ENCODE measurements at regions not wholly inside any gene's neighbourhood (a gene's known extent, or its start where the extent isn't known, plus 50 kb on each side); places are given as distances from the start of the nearest gene placed in this dataset.

DNA sequence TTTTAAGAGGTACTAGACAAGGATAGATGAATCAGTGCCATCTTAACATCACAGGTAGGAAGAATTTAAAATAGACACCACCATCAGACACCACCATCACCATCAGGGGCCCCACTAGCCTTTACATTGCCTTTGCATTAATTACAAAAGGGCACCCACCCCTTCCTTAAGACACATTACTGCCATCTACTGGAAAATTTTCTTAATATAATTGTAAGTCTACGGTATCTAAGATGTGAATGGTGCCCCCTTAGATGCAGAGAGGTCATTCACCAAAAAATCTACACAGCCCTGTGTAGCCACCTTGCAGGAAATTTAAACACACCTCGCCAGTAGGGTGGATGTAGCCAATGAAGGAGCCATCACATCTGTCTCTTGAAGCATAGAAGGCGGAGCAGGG lies 184.1 kb downstream of the MID1IP1 start:
- DNase-seq (ENCODE audit: low read depth): no peak
- no peak overlapping the region for H3K4me3 ChIP-seq (ENCODE audit: low read length)
- TF ChIP-seq, protein P1, sequence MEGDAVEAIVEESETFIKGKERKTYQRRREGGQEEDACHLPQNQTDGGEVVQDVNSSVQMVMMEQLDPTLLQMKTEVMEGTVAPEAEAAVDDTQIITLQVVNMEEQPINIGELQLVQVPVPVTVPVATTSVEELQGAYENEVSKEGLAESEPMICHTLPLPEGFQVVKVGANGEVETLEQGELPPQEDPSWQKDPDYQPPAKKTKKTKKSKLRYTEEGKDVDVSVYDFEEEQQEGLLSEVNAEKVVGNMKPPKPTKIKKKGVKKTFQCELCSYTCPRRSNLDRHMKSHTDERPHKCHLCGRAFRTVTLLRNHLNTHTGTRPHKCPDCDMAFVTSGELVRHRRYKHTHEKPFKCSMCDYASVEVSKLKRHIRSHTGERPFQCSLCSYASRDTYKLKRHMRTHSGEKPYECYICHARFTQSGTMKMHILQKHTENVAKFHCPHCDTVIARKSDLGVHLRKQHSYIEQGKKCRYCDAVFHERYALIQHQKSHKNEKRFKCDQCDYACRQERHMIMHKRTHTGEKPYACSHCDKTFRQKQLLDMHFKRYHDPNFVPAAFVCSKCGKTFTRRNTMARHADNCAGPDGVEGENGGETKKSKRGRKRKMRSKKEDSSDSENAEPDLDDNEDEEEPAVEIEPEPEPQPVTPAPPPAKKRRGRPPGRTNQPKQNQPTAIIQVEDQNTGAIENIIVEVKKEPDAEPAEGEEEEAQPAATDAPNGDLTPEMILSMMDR (conservative IDR thresholded peaks at IDR 0.05; ENCODE audit: low read depth, low read length): no peak

DNA sequence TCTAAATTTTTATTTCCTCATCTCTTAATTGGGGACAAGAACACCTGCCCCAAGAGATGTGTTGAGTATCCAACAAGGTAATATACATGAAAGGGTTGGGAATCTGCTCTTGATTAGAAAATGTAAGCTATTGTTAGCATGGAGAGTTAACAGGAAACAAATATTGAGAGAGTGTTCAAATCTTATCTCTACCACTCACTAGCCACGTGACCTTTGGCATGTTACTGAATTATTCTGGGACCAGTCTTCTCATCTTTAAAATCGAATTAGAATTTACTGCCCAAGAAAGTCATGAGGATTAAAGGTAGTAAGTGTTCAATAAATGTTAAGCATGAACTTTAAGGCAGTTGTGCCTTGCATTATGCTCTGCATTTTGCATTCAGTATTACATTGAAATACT lies 184.7 kb downstream of the MID1IP1 start:
- TF ChIP-seq, protein P1 (conservative IDR thresholded peaks at IDR 0.05; ENCODE audit: low read depth, low read length): no peak
- DNase-seq (ENCODE audit: low read depth): no peak
- no peak overlapping the region for H3K4me3 ChIP-seq (ENCODE audit: low read length)

DNA sequence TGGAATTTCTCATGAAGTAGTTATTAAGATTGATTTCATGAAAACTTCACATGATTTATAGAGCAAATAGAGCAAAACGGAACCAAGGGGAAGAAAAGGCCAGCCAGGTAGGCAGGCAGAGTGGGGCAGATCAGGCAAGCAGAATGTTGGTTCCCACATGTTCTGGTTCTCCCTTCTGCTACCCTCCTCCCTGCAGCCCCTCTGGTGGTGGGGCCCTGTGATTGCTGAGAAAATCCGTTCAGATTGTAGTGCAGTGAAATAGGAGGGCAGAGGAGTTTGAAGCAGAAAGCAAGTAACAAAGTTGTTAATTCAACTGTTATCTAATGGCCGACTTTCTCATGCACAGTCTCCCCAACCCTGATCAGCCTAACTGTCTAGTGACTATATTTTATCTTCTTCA lies 185.3 kb downstream of the MID1IP1 start:
- no peak overlapping the region for H3K4me3 ChIP-seq (ENCODE audit: low read length)
- TF ChIP-seq, protein P1 (conservative IDR thresholded peaks at IDR 0.05; ENCODE audit: low read depth, low read length): peak; percentile 7

DNA sequence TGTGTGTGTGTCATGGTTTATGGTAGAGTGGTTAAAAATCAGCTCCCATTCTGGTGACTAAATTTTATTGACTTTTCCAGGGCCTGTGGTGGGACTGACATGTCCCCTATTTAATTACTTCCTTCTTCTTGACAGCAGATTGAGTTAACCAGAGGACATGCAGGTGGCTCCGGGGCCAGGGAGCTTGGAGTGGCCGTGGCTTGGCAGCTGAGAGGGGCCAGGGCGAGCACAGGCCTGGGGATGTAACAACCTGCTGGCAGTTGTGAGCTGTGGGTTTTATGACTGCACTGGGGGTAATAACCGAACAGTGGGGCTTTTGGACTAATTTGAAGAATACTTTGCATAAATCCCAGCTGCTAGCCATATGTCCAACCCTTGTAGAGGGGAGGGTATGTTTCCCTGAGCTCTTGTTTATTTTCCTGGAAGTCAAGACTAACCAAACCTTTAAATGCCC lies 186.0 kb downstream of the MID1IP1 start:
- TF ChIP-seq, protein P1 (conservative IDR thresholded peaks at IDR 0.05; ENCODE audit: low read depth, low read length): no peak
- no peak for DNase-seq (ENCODE audit: low read depth)
- no peak overlapping the region for H3K4me3 ChIP-seq (ENCODE audit: low read length)

More for the DNA sequence above, 185.3 kb downstream of the MID1IP1 start:
- DNase-seq (ENCODE audit: low read depth): no peak

DNA sequence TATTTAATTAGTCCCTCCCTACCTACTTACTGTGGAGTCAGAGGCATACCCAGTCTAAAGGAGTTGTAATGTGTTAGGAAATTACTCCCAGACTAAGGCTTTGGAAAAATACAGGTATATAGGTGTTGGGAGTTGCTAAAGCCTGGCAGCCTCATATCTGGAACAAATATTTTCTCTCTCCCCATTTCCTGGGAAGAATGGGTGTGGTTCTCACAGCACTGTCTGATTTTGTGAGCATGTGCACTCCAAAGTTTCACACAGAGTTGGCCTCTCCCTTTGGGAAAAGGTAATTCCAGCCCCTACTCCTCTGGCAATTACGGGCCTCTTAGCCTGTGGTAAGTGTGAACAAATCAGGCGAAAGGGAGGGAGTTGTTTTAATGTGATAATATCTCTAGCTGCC lies 187.0 kb downstream of the MID1IP1 start:
- no peak for DNase-seq (ENCODE audit: low read depth)
- TF ChIP-seq, protein P1 (conservative IDR thresholded peaks at IDR 0.05; ENCODE audit: low read depth, low read length): no peak
- H3K4me3 ChIP-seq (ENCODE audit: low read length): no peak overlapping the region

DNA sequence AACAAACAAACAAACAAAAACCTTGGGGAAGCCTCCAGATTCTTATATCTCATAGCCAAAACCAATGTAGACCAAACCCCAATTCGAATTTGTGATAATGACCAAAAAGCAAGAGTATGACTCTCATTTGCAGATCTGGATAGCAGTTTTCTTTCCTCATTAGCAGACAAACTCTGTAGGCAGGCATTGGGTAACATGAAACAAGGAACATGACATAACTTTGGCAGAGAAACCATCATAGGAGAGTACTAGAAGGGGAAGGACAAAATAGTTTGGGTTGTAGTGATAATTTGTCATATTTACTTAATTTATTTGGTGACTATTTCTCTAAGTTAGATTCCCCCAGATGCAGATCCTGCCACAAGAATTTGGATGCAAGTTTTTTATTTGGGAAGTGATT lies 187.8 kb downstream of the MID1IP1 start:
- TF ChIP-seq, protein P1 (conservative IDR thresholded peaks at IDR 0.05; ENCODE audit: low read depth, low read length): no peak
- H3K4me3 ChIP-seq (ENCODE audit: low read length): no peak overlapping the region
- DNase-seq (ENCODE audit: low read depth): no peak

DNA sequence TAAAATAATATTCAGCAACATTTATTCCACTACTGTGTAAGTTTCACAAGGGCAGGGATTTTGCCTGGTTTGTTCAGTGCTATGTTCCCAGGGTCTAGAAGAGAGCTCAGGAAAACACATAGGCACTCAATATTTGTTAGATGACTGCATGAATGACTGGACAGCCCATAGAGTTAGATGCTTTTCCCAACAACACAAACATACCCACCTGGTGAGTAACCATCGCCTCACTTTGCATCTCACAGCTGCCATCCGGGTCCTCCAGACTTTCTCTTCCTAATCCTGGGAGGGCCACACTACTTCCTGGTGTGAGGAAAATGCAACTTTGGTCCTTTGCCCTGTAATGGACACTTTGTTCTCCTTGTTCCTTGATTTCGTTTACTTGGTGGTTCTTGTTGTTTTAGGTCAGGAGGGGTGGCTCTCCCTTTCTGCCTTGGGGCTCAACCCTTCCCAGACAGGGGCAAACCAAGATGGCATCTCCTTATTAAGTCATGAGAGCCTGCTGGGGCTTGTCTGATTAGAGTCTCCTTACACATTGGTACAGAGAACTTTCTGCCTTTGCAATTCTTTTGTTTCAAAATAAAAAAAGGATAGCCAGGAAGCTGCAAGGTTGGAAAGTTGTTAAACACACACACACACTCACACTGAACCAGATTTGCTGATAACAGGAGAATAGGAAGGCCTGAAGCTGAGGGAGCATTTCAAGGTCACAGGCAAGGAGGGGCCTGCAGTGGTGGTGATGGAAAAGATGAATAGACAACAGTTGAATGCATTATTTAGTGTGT lies 190.6 kb downstream of the MID1IP1 start:
- TF ChIP-seq, protein P1 (conservative IDR thresholded peaks at IDR 0.05; ENCODE audit: low read depth, low read length): no peak
- DNase-seq (ENCODE audit: low read depth): no peak
- no peak overlapping the region for H3K4me3 ChIP-seq (ENCODE audit: low read length)
